H9 (cell line): ENCODE measurements at regions not wholly inside any gene's neighbourhood (a gene's known extent, or its start where the extent isn't known, plus 50 kb on each side); places are given as distances from the start of the nearest gene placed in this dataset.

Experiments used
- DNase-seq: peaks from one replicate; pipeline ENCODE4 v3.0.0-alpha.2; 2017
- H2AFZ ChIP-seq: one replicate; pipeline ENCODE4 v1.6.1; 2013; ENCODE audit warnings: mild to moderate bottlenecking, low read length, control low read depth, moderate library complexity
- H2AK5ac ChIP-seq: 2 replicates; pipeline ENCODE4 v1.6.1; 2013; ENCODE audit warnings: low read length, control low read depth, mixed read lengths; ENCODE audit not compliant: insufficient read length
- H2BK120ac ChIP-seq: one replicate; pipeline ENCODE4 v1.6.1; 2013; ENCODE audit warnings: low read depth, mild to moderate bottlenecking, low read length, control low read depth, inconsistent platforms; ENCODE audit not compliant: poor library complexity, severe bottlenecking
- H2BK12ac ChIP-seq: 2 replicates; pipeline ENCODE4 v1.6.1; 2013; ENCODE audit warnings: low read length, control low read depth, mixed read lengths, low read depth; ENCODE audit not compliant: insufficient read length
- H2BK15ac ChIP-seq: 2 replicates; pipeline ENCODE4 v1.6.1; 2013; ENCODE audit warnings: low read depth, low read length, control low read depth
- H2BK20ac ChIP-seq: one replicate; pipeline ENCODE4 v1.6.1; 2013; ENCODE audit warnings: low read depth, mild to moderate bottlenecking, low read length, control low read depth, inconsistent platforms; ENCODE audit not compliant: poor library complexity, severe bottlenecking
- H2BK5ac ChIP-seq: 2 replicates; pipeline ENCODE4 v1.6.1; 2013; ENCODE audit warnings: low read length, control low read depth, mixed read lengths; ENCODE audit not compliant: insufficient read length
- H3K14ac ChIP-seq: 2 replicates; pipeline ENCODE4 v1.6.1; 2013; ENCODE audit warnings: low read length, control low read depth; ENCODE audit not compliant: insufficient read depth
- H3K18ac ChIP-seq: 2 replicates; pipeline ENCODE4 v1.6.1; 2013; ENCODE audit warnings: low read depth, mild to moderate bottlenecking, mixed read lengths, low read length, control low read depth; ENCODE audit not compliant: insufficient read length
- H3K23ac ChIP-seq: 2 replicates; pipeline ENCODE4 v1.6.1; 2013; ENCODE audit warnings: low read length, control low read depth, mixed read lengths, low read depth; ENCODE audit not compliant: insufficient read length
- H3K23me2 ChIP-seq: 2 replicates; pipeline ENCODE4 v1.6.1; 2013; ENCODE audit warnings: low read depth, mild to moderate bottlenecking, mixed read lengths, low read length, control low read depth; ENCODE audit not compliant: insufficient read length, poor library complexity, severe bottlenecking
- H3K27ac ChIP-seq: 2 replicates; pipeline ENCODE4 v1.5.1; 2013; ENCODE audit warnings: low read length, control low read depth, mixed read lengths, low read depth; ENCODE audit not compliant: insufficient read length
- H3K27me3 ChIP-seq: 2 replicates; pipeline ENCODE4 v1.6.1; 2013; ENCODE audit warnings: low read length, control low read depth, inconsistent platforms; ENCODE audit not compliant: insufficient read depth
- H3K4ac ChIP-seq: 2 replicates; pipeline ENCODE4 v1.6.1; 2013; ENCODE audit warnings: low read depth, mild to moderate bottlenecking, control low read depth, inconsistent platforms, low read length, moderate library complexity
- H3K4me1 ChIP-seq: 2 replicates; pipeline ENCODE4 v1.6.1; 2013; ENCODE audit warnings: low read length, control low read depth, inconsistent platforms; ENCODE audit not compliant: insufficient read depth
- H3K4me2 ChIP-seq: 2 replicates; pipeline ENCODE4 v1.6.1; 2013; ENCODE audit warnings: low read length, control low read depth, mixed read lengths; ENCODE audit not compliant: insufficient read length, insufficient read depth
- H3K56ac ChIP-seq: 2 replicates; pipeline ENCODE4 v1.6.1; 2013; ENCODE audit warnings: low read depth, mild to moderate bottlenecking, mixed read lengths, low read length, control low read depth; ENCODE audit not compliant: insufficient read length
- H3K79me1 ChIP-seq: 2 replicates; pipeline ENCODE4 v1.6.1; 2013; ENCODE audit warnings: low read depth, mild to moderate bottlenecking, moderate library complexity, low read length, control low read depth, inconsistent platforms; ENCODE audit not compliant: insufficient read depth, poor library complexity, severe bottlenecking
- H3K79me2 ChIP-seq: 2 replicates; pipeline ENCODE4 v1.6.1; 2013; ENCODE audit warnings: low read length, control low read depth, inconsistent platforms; ENCODE audit not compliant: insufficient read depth
- H3K9ac ChIP-seq: 2 replicates; pipeline ENCODE4 v1.6.1; 2013; ENCODE audit warnings: low read length, control low read depth, mixed read lengths; ENCODE audit not compliant: insufficient read length; ENCODE audit errors: extremely low read depth
- H3K9me3 ChIP-seq: one replicate; pipeline ENCODE4 v1.6.1; 2013; ENCODE audit warnings: low read depth, low read length, inconsistent platforms; ENCODE audit not compliant: control insufficient read depth
- H3T11ph ChIP-seq: one replicate; pipeline ENCODE4 v1.6.1; 2013; ENCODE audit warnings: mild to moderate bottlenecking, low read length, control low read depth, inconsistent platforms
- H4K20me1 ChIP-seq: one replicate; pipeline ENCODE4 v1.6.1; 2013; ENCODE audit not compliant: control insufficient read depth, insufficient read length, insufficient read depth
- H4K5ac ChIP-seq: 2 replicates; pipeline ENCODE4 v1.6.1; 2013; ENCODE audit warnings: low read depth, mild to moderate bottlenecking, mixed read lengths, low read length, control low read depth; ENCODE audit not compliant: insufficient read length
- H4K8ac ChIP-seq: replicated peaks from 2 replicates; pipeline ENCODE4 v1.6.1; 2013; ENCODE audit warnings: low read length, control low read depth, mixed read lengths, low read depth; ENCODE audit not compliant: insufficient read length
- H4K91ac ChIP-seq: 2 replicates; pipeline ENCODE4 v1.6.1; 2013; ENCODE audit warnings: low read depth, mild to moderate bottlenecking, moderate library complexity, mixed read lengths, low read length, control low read depth; ENCODE audit not compliant: insufficient read length
- H3K27ac Mint-ChIP-seq, 3 experiments: 2 replicates in 2 of 3; 3 replicates in 1 of 3; pipeline ENCODE4 v1.8.0; 2020 to 2021; ENCODE audit warnings: mixed read lengths in 3 of 3, mild to moderate bottlenecking in 1 of 3, moderate library complexity in 1 of 3
- H3K27me3 Mint-ChIP-seq: 2 replicates; pipeline ENCODE4 v1.8.0; 2021; ENCODE audit warnings: low read depth, mild to moderate bottlenecking, moderate library complexity, mixed read lengths
- H3K36me3 Mint-ChIP-seq, 3 experiments: 2 replicates in 2 of 3; 3 replicates in 1 of 3; pipeline ENCODE4 v1.8.0; 2020 to 2021; ENCODE audit warnings: low read depth in 3 of 3, mixed read lengths in 3 of 3; ENCODE audit not compliant: insufficient read depth in 1 of 3
- H3K4me1 Mint-ChIP-seq, 2 experiments: 2 replicates each; pipeline ENCODE4 v1.8.0; 2020; ENCODE audit warnings: mixed read lengths in 2 of 2
- H3K4me3 Mint-ChIP-seq, 2 experiments: 2 replicates in 1 of 2; 3 replicates in 1 of 2; pipeline ENCODE4 v1.8.0; 2020 to 2021; ENCODE audit warnings: mild to moderate bottlenecking in 2 of 2, mixed read lengths in 2 of 2, moderate library complexity in 1 of 2
- H3K9me3 Mint-ChIP-seq, 2 experiments: 2 replicates in 1 of 2; 3 replicates in 1 of 2; pipeline ENCODE4 v1.8.0; 2020; ENCODE audit warnings: mild to moderate bottlenecking in 2 of 2, mixed read lengths in 2 of 2, moderate library complexity in 1 of 2
- WGBS: extraction: QIAGEN DNeasy Blood & Tissue Kit; methylation state at CpG from one replicate; pipeline ENCODE4 v1.1.7; 2013; ENCODE audit warnings: missing lambda C conversion rate, low lambda C conversion rate, mixed read lengths; ENCODE audit not compliant: insufficient read length; ENCODE audit errors: extremely low coverage; 5-methylcytosine and 5-hydroxymethylcytosine counted together
- TF ChIP-seq, protein P1 (sequence below): fragments of 200-600 bp; sonication (generic); conservative IDR thresholded peaks from 3 replicates; pipeline ENCODE4 v1.8.0; 2021; ENCODE audit warnings: antibody characterized with exemption, mild to moderate bottlenecking

DNA sequence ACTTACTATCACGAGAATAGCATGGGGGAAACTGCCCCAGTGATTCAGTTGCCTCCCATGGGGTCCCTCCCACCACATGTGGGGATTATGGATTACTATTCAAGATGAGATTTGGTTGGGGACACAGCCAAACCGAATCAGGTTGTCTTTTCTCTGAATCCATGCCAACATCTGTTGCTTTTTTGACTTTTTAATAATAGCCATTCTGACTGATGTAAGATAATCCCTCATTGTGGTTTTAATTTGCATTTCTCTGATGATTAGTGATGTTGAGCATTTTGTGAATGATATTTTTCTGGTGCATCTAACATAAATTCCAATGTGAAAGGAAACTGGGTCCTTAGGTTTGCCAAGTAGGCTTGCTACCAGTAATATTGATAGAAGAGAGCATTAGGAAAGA is 69.0 kb upstream of the ARHGAP21 start:
- H3K4me1 ChIP-seq, result no peaks in the 10 kb centered on the region
- H3K23ac ChIP-seq, result no peak overlapping the region
- H3T11ph ChIP-seq, result no peak overlapping the region
- no peak overlapping the region for H3K14ac ChIP-seq
- H3K79me2 ChIP-seq, result no peaks in the 10 kb centered on the region
- H3K27ac ChIP-seq, result no peak overlapping the region
- no peak overlapping the region for H3K56ac ChIP-seq
- no peaks in the 10 kb centered on the region for H3K27me3 ChIP-seq
- no peak overlapping the region for H4K5ac ChIP-seq
- no peak overlapping the region for H2BK20ac ChIP-seq
- no peak overlapping the region for H2BK120ac ChIP-seq
- H3K27me3 Mint-ChIP-seq, result no peaks in the 10 kb centered on the region
- H2BK12ac ChIP-seq, result no peak overlapping the region
- no peak overlapping the region for H4K91ac ChIP-seq
- H3K27ac Mint-ChIP-seq, result no peak overlapping the region
- no peaks in the 10 kb centered on the region for H3K9me3 Mint-ChIP-seq
- no peak overlapping the region for H3K9ac ChIP-seq
- H3K4me2 ChIP-seq, result no peak overlapping the region
- H3K9me3 ChIP-seq, result no peaks in the 10 kb centered on the region
- TF ChIP-seq, protein P1, sequence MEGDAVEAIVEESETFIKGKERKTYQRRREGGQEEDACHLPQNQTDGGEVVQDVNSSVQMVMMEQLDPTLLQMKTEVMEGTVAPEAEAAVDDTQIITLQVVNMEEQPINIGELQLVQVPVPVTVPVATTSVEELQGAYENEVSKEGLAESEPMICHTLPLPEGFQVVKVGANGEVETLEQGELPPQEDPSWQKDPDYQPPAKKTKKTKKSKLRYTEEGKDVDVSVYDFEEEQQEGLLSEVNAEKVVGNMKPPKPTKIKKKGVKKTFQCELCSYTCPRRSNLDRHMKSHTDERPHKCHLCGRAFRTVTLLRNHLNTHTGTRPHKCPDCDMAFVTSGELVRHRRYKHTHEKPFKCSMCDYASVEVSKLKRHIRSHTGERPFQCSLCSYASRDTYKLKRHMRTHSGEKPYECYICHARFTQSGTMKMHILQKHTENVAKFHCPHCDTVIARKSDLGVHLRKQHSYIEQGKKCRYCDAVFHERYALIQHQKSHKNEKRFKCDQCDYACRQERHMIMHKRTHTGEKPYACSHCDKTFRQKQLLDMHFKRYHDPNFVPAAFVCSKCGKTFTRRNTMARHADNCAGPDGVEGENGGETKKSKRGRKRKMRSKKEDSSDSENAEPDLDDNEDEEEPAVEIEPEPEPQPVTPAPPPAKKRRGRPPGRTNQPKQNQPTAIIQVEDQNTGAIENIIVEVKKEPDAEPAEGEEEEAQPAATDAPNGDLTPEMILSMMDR, result no peak
- no peaks in the 10 kb centered on the region for H3K79me1 ChIP-seq
- no peak overlapping the region for H2AK5ac ChIP-seq
- no CpG with 5 or more reads among the region's 2 CpGs for WGBS
- H2AFZ ChIP-seq, result no peak overlapping the region
- no peak overlapping the region for H2BK15ac ChIP-seq
- H3K18ac ChIP-seq, result no peak overlapping the region
- H3K4ac ChIP-seq, result no peak overlapping the region
- H3K4me3 Mint-ChIP-seq, result no peak overlapping the region
- no peaks in the 10 kb centered on the region for H3K23me2 ChIP-seq
- H3K36me3 Mint-ChIP-seq, result no peaks in the 10 kb centered on the region
- no peak overlapping the region for H4K8ac ChIP-seq
- H2BK5ac ChIP-seq, result no peak overlapping the region
- H3K4me1 Mint-ChIP-seq, result peaks cover 0 to 2% of the 10 kb centered on the region in 2 experiments; a peak in 1 of 4 replicates
- H4K20me1 ChIP-seq, result no peaks in the 10 kb centered on the region
- no peak for DNase-seq
